ENCODE measurements at regions not wholly inside any gene's neighbourhood (a gene's known extent, or its start where the extent isn't known, plus 50 kb on each side); places are given as distances from the start of the nearest gene placed in this dataset.
A peak's percentile ranks its signal among the peaks of the same experiment; 100 is the strongest.

DNA sequence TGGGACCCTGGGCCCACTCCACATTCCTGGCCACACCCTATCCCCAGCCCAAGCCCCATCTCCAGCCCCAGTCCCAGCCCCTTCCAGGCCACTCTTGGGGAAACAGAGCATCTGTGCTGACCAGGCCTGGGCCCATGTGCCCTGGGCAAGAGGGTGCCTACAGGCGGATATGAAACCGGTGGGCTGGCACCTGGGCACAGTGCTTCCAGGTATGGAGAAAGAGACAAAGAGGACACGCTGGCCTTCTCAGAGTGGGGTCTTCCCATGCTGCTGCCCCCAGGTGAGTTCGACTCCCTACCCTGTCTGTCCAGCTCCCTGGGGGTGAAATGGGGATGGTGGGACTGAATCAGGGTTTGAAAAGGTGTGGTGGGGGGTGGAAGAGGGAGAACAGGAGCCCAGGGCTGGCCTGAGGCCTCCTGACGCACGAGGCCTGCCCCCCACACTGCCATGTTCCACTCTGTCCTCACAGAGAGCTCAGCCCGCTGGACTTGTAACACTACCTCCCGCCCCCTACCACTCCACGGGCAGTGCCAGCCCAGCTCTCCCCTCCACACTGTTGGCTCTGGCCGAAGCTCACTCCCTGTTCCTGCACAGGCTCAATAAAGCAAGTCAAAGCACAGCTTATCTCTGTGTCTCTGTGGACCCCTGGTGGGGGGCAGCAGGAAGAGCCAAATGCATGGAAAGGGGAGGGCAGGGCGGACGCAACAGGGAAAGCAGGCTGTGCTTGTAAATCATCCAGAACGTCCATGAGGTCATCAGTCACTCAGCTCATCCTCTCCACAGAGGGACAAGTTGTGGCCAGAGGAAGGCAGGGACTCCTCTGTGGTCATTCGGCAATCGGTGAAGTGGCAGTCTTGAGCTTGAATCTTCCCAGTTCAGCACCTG lies 71.1 kb upstream of the TMEM97 start:
- H3K27ac Mint-ChIP-seq (ENCODE audit: unreplicated experiment) = no peak overlapping the region
- CTCF ChIA-PET = interaction anchor here (0.6 to 3.0 kb wide), 8 partner anchors 13 to 492 kb away, joined by 3 to 21 read pairs (median 4); partner anchors contain the start of genes IFT20 and TNFAIP1

DNA sequence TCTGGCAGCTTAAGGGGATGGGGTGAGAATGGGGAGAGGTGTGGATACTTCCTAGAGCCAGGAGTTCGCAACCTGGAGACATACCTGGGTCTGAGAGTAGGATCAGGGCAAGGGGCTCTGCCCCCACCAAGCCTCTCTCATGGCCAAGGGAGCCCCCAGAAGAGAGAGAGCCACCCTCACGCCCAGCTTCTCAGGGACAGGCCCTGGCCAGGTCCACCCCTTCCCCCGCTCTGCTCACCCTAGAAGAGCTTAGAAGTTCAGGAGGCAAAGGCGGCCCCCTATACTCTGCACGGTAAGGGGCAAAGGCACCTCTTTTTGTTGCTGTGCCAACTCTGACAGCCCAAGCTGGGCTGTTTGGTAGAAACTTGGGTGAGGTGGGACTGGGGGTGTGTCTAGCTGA lies 69.3 kb upstream of the TMEM97 start:
- Histone ChIP-seq H3K4me1 (no peaks in the 10 kb centered on the region), H3K9me3 (no peaks in the 10 kb centered on the region), H3K36me3 (ENCODE audit: control insufficient read depth, insufficient read depth, low read length) (no peaks in the 10 kb centered on the region), H3K4me3 (ENCODE audit: low read depth, low read length) (no peak overlapping the region), H3K27me3 (replicated peaks; ENCODE audit: control insufficient read depth, insufficient read depth, low read length) (no peaks in the 10 kb centered on the region)
- no peaks in the 10 kb centered on the region for H3K36me3 Mint-ChIP-seq (ENCODE audit: insufficient read depth, unreplicated experiment)
- H3K4me1 Mint-ChIP-seq (ENCODE audit: low read depth, unreplicated experiment) = peaks cover 7% of the 10 kb centered on the region
- DNase-seq = no peak
- TF ChIP-seq, protein P1, sequence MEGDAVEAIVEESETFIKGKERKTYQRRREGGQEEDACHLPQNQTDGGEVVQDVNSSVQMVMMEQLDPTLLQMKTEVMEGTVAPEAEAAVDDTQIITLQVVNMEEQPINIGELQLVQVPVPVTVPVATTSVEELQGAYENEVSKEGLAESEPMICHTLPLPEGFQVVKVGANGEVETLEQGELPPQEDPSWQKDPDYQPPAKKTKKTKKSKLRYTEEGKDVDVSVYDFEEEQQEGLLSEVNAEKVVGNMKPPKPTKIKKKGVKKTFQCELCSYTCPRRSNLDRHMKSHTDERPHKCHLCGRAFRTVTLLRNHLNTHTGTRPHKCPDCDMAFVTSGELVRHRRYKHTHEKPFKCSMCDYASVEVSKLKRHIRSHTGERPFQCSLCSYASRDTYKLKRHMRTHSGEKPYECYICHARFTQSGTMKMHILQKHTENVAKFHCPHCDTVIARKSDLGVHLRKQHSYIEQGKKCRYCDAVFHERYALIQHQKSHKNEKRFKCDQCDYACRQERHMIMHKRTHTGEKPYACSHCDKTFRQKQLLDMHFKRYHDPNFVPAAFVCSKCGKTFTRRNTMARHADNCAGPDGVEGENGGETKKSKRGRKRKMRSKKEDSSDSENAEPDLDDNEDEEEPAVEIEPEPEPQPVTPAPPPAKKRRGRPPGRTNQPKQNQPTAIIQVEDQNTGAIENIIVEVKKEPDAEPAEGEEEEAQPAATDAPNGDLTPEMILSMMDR (IDR thresholded peaks at IDR 0.05; ENCODE audit: insufficient read depth in 1 of 2, low read depth in 1 of 2, low read length in 1 of 2, severe bottlenecking in 1 of 2, unreplicated experiment in 1 of 2) = no peak
- H3K9me3 Mint-ChIP-seq (ENCODE audit: unreplicated experiment) = peaks cover 10% of the 10 kb centered on the region
- ChIA-PET CTCF (interaction anchor here (0.5 to 3.0 kb wide), 8 partner anchors 15 to 505 kb away, joined by 3 to 21 read pairs (median 3); partner anchors contain the start of genes IFT20, POLDIP2 and TNFAIP1), POLR2A (interaction anchor here (0.7 kb wide), 1 partner anchor 69 kb away, joined by 4 read pairs; no protein-coding TSS in a partner anchor)
- no peak overlapping the region for H3K4me3 Mint-ChIP-seq (ENCODE audit: unreplicated experiment)
- H3K27ac Mint-ChIP-seq (ENCODE audit: unreplicated experiment) = no peak overlapping the region
- peaks cover 3% of the 10 kb centered on the region for H3K27me3 Mint-ChIP-seq (ENCODE audit: insufficient read depth, unreplicated experiment)
- intact Hi-C loops (cut with micrococcal nuclease; ENCODE audit: unreplicated experiment) = no loop called here
- no TSS peak for BruUV-seq (replicated peaks)

More for the DNA sequence above, 71.1 kb upstream of the TMEM97 start:
- H3K9me3 Mint-ChIP-seq (ENCODE audit: unreplicated experiment) = peaks cover 10% of the 10 kb centered on the region
- DNase-seq = peak; percentile 61 to 66
- POLR2A ChIA-PET = interaction anchor here (0.6 kb wide), 1 partner anchor 198 kb away, joined by 3 read pairs; no protein-coding TSS in a partner anchor
- no peak overlapping the region for H3K4me3 ChIP-seq (ENCODE audit: low read depth, low read length)
- TF ChIP-seq, protein P1 (IDR thresholded peaks at IDR 0.05; ENCODE audit: insufficient read depth in 1 of 2, low read depth in 1 of 2, low read length in 1 of 2, severe bottlenecking in 1 of 2, unreplicated experiment in 1 of 2) = peak in 1 of 2 experiments; percentile 56
- no peaks in the 10 kb centered on the region for H3K9me3 ChIP-seq
- H3K36me3 Mint-ChIP-seq (ENCODE audit: insufficient read depth, unreplicated experiment) = no peaks in the 10 kb centered on the region
- no peak overlapping the region for H3K4me3 Mint-ChIP-seq (ENCODE audit: unreplicated experiment)
- peaks cover 9% of the 10 kb centered on the region for H3K4me1 ChIP-seq
- no TSS peak for BruUV-seq (replicated peaks)
- H3K4me1 Mint-ChIP-seq (ENCODE audit: low read depth, unreplicated experiment) = peaks cover 17% of the 10 kb centered on the region
- peaks cover 3% of the 10 kb centered on the region for H3K27me3 Mint-ChIP-seq (ENCODE audit: insufficient read depth, unreplicated experiment)
- no peaks in the 10 kb centered on the region for H3K36me3 ChIP-seq (ENCODE audit: control insufficient read depth, insufficient read depth, low read length)
- no peaks in the 10 kb centered on the region for H3K27me3 ChIP-seq (replicated peaks; ENCODE audit: control insufficient read depth, insufficient read depth, low read length)
- intact Hi-C loops (cut with micrococcal nuclease; ENCODE audit: unreplicated experiment) = no loop called here

DNA sequence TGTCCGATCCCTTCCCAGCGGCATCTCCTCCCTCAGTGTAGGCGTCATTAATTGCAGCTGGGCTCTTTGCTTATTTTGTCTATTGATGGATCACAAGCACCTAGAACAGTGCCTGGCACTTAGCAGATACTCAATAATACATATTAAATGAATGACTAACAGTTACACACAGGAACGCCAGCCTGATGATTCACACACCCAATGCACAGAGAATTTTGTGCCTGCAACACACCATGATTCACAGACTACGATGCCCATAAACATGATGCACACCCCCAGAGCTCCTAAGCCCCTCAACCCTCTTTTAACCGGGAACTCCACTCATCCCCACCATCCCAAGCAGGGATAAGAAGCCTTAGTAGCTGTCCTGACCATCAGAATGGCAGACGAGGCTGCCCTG lies 66.6 kb upstream of the TMEM97 start:
- no peak overlapping the region for H3K27ac Mint-ChIP-seq (ENCODE audit: unreplicated experiment)
- Histone ChIP-seq H3K4me1 (no peaks in the 10 kb centered on the region), H3K36me3 (ENCODE audit: control insufficient read depth, insufficient read depth, low read length) (no peaks in the 10 kb centered on the region), H3K27me3 (replicated peaks; ENCODE audit: control insufficient read depth, insufficient read depth, low read length) (no peaks in the 10 kb centered on the region), H3K9me3 (no peaks in the 10 kb centered on the region), H3K4me3 (ENCODE audit: low read depth, low read length) (no peak overlapping the region)
- TF ChIP-seq, protein P1 (IDR thresholded peaks at IDR 0.05; ENCODE audit: insufficient read depth in 1 of 2, low read depth in 1 of 2, low read length in 1 of 2, severe bottlenecking in 1 of 2, unreplicated experiment in 1 of 2) = no peak
- H3K9me3 Mint-ChIP-seq (ENCODE audit: unreplicated experiment) = peaks cover 10% of the 10 kb centered on the region
- BruUV-seq (replicated peaks) = no TSS peak
- intact Hi-C loops (cut with micrococcal nuclease; ENCODE audit: unreplicated experiment) = no loop called here
- DNase-seq = no peak
- H3K36me3 Mint-ChIP-seq (ENCODE audit: insufficient read depth, unreplicated experiment) = no peaks in the 10 kb centered on the region
- peaks cover 7% of the 10 kb centered on the region for H3K4me1 Mint-ChIP-seq (ENCODE audit: low read depth, unreplicated experiment)
- POLR2A ChIA-PET = no interaction called here
- H3K27me3 Mint-ChIP-seq (ENCODE audit: insufficient read depth, unreplicated experiment) = peaks cover 3% of the 10 kb centered on the region
- CTCF ChIA-PET = interaction anchor here (1.0 to 1.9 kb wide), 10 partner anchors 11 to 493 kb away, joined by 4 to 11 read pairs (median 7); no protein-coding TSS in a partner anchor
- no peak overlapping the region for H3K4me3 Mint-ChIP-seq (ENCODE audit: unreplicated experiment)

Data from Caco-2 (cell line).